ELR (cell line): ENCODE measurements at regions not wholly inside any gene's neighbourhood (a gene's known extent, or its start where the extent isn't known, plus 50 kb on each side); places are given as distances from the start of the nearest gene placed in this dataset.

ENCODE experiments used
- DNase-seq: peaks from one replicate; pipeline ENCODE4 v3.0.0-alpha.2; 2015; ENCODE audit warnings: low read depth

DNA sequence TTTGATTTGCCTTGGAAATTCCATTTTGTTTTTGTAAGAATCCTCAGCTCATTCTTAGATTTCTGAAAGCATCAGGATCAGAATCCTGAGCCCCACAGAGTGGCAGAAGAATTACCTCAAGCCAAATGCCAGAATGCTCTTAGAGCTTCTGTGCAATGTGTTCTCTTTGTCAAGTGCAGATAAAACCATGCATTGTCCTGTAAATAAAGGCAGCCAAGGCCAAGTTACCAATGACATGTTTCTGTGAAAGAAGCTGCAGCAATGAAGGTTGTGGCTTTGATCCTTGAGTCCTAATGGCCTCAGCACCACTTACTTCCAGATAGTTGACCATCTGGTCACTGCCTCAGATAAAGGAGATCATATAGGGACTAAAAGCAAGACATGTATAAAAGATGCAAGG, 343.3 kb upstream of the AKR1E2 start:
- DNase-seq: no peak

DNA sequence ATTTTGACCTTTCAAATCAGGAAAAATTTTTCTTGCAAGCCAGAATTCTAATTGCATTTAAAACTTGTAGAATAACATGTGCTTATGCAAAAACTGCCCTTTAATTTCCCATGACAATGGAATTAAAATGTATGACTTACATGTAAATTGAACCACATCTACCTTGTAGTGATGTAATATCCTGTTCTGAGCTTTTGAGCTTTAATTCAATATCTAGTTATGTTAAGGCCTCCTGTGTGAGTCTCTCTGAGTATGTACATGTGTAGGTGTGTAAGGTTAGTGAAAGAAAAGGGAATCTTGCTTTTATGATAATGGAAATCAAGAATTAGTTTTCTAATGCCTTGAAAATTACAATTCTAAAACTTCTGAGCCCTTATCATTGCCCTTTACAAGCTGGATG, 344.8 kb upstream of the AKR1E2 start:
- DNase-seq: no peak

DNA sequence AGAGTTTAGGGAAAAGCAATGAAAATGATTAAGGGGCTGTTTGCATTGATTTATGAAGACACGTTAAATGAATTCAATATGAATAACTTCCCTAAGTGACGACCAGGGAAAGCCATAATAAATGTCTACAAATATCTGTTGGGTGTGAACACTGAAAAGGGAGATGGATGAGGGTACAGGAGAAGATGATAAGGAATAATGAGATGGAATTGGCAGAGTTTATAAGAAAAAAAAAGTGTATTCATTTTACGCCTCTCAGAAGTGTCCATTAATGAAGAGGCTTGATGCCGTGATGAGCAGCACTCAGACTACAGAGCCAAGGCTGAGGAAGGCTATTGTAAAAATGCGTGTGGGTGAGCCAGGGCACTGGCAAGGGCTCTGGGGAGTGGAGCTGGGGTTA, 346.7 kb upstream of the AKR1E2 start:
- DNase-seq: no peak

DNA sequence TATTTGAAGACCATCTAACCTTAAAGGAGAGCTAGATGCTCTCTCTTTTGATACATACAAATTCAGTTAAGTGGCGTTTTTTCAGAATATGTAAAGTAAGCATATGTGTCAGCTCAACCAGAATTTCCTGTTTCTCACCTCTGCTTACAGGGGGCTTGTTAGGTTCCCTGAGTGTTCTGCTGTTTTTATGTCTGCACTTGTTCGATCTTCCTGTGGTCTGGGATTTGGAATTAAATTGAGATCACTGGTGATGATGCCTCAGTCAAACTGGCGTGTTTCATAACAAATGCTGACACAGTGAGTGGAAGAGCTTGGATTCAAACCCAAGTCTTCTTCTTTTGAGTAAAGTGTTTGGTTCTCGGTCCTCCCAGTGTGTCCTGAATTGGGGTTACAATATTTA, 348.3 kb upstream of the AKR1E2 start:
- peak; percentile 5 for DNase-seq

DNA sequence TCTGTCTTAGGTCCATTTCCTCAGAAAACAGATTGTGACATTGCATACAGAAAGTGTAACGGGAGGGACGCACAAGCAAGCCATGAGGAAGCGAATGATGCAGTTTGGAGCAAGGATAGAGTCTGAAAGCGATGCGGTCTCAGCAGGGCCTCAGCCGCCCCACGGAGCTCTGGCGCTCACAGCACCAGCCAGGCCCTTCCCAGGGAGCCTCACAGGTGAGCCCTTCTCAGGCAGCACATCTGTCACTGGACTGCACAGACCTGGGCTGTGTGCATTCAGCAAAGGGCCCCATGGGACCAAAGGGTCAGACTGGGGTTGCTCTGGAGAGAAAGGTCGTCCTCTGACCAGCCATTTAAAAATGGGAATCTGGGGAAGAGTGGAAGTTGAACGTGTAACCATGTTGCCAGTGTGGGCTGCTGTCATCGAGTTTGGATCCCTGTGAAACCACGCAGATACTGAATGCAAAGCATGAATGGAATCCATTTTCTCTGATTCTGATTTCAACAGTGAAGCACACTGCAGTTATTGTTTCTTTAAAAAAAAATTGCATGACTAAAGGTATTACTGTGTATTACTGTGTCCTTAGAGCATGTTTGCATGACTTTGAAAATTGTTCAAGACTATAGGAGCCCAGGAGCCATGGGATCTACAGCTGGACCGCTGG, 350.0 kb upstream of the AKR1E2 start:
- no peak for DNase-seq

DNA sequence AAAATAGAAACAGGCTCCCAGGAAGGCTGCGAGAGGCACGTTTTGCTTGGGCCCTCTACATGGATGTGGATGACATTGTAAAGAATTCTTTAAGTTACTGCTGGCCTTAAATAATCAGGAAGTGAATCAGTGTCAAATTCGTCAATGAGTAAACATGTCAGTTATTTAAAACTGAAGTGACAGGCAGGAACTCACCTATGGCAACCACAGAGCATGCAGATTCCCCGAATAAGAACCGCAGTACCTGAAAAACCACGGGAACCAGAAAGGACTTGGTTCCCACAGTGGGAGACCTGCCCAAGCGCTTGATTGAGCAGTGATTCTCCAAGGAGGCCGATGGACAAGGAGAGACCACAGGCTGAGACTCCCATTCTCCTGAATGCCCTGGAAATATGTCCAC, 351.2 kb upstream of the AKR1E2 start:
- DNase-seq: peak; percentile 48

DNA sequence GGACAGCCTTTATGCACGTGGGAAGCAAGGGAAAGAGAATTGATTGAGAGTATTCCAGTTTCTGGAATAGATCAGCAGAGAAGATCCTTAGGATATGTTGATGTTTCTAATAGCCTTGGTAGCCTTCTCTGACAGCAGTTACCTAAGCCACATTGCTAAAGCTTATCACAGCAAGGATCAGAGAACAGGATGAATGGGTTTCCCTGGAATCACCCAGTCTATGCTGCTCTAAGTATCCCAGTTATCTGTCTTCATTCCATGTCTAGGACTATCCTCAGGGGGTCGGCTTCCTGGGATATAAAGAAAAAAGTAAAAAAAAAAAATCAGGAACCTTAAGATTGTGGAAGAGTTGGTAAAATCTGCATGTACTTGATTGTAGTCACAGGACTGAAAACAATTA, 352.0 kb upstream of the AKR1E2 start:
- peak; percentile 9 for DNase-seq

DNA sequence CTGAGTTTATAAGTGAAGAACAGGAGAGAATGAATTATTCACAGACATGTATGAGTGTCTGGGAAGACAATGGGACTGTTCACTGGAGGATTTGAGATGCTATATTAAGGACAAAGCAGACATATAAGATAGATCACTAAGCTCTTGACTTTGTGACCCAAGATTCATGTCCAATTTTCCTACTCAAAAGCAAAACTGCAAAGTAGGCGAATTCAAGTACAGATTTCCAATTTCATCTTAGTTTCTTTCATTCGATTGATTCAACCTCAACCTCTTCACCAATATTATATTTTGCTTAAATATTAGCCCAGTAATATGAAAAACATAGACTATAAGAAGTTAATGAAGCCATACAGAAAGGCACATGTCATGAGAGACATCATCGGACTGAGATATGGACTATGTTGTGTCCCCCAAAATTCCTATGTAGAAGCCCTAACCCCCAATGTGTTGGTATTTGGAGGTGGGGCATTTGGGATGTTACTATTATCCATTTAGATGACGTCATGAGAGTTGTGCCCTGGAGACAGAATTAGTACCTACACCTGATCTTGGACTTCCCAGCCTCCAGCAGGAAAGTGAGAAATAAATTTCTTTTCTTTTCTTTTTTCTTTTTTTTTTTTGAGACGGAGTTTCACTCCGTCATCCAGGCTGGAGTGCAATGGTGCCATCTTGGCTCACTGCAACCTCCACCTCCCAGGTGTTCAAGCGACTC, 353.7 kb upstream of the AKR1E2 start:
- no peak for DNase-seq

DNA sequence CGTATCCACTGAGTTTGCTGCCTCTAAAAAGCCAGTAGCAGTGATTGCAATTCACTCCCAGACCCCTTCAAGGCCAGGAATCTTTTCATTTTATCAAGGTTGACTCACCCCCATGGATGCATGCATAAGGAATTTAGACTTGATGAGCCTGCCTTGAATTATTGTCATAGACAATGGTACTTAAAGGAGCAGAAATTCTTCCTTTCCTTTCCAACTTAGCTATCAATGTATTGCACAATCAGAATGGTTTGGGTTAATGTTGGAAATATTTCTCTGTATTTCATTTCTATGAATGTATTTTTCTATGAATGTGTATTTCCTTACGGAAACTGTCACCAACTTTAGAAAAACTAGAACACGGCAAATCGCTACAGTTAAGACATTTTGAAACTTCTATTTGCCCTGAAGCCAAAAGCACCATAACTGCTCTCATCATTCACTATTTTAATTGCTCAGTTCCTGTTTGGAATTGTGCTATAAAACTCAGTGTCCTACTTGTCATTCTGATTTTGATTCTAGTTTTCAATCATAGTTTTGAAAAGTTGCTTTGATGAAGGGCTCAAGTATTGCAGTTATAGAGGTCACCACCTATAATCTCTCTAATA, 355.7 kb upstream of the AKR1E2 start:
- DNase-seq: peak; percentile 95

DNA sequence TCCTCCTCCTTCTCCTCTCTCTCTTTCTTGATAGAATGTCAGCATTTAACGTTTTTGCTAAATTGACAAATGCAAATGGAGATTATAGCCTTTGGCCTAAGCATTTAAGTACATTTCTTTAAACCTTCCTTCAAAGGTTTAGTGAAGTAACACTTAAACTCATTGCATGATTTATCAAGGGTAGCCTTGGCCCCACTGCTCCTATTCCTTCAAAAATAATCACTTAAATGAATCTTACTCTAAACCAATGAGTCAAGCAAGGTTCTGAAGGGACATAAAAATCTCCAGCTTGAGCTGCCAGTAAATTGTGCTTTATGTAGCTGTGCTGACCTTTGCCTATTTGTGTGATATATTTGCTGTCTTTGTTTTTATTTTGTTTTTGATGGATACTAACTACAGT, 358.5 kb upstream of the AKR1E2 start:
- no peak for DNase-seq

DNA sequence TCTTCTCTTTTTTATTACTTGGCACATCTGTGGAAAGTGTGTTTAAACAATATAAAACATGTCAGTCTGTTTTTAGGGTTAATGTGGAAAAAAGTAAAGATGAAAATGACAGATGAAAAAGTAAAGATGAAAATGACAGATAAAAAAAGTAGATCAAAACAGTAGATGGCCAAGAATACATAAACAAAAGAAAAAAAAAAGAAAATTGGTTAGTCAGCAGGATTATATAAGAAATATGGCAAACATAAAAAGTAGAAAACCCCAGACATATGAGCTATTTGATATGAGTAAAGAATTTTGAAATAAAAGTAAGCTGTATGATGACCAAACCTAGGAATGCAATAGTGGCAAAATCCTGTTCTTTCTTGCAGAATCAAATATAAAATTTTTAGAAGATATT, 365.7 kb upstream of the AKR1E2 start:
- no peak for DNase-seq

DNA sequence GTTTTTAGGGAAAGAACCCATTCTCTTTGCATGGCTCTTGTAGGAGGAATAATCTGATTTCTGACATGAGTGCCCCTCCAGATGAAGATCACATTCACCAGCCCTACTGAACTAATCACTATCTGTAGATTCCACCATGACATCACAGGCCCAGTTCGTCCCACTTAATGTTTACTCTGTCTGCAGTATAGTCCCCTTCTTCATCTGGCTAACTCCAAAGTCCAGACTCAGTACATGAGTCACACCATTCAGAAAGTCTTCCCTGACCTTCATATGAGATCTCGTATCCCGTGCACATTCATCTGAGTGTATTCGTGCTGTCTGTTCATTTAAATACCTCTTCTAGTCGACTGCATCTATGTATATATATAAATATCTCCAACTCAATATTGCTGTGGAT, 366.5 kb upstream of the AKR1E2 start:
- DNase-seq: peak; percentile 18

DNA sequence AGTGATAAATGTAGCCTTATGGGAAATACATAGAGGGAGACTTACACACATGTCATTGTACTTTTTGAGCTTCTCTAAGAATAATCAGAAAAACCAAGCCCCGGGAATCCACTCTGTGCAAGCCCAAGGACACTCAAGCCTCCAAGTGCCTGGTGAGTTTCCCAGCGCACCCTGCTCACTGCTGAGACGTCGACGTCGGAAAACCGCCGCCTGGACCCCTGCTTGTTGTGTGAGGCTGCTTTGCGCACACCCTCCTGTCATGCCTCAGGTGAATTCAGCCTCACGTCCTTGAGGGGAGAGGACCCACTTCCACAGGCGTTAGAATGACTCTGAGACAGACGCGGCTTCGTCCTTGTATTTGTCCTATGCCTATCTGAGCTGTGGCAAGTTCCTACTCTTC, 368.4 kb upstream of the AKR1E2 start:
- no peak for DNase-seq

DNA sequence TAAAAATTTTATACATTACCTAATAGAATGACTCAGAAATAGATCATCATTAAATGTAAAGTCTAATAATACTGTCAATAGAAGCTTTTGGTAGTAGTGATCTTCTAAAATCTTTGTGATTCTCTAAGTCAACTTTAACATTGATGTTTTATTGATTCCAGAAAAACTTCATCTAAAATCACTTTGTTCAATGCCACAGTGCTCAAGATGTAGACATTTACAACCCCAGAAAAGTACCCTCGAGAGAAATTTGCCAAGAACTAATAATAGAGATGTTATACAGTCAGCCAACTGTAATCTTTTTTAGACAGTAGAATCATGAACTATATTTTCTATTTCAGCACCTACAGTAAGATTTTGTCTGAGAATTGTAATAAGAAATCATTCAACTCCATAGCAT, 369.2 kb upstream of the AKR1E2 start:
- no peak for DNase-seq

DNA sequence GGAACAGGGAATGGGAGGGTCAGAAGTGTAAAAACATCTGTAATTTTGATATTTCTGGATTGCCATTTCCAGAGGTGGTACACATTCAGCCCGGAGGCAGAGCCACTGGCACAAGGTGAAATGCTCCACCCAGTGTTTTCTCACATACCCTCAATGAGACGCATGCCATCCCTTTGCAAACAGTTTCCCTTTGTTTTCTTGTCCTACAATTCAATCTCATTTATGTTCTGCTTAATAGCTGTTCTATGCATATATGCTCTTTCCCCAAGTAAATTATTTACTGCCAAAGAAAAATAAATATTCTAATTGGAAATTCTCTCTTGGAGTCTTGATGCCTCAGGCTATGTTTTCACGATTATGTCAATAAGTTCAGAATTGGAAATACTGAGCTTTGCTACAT, 369.7 kb upstream of the AKR1E2 start:
- no peak for DNase-seq

DNA sequence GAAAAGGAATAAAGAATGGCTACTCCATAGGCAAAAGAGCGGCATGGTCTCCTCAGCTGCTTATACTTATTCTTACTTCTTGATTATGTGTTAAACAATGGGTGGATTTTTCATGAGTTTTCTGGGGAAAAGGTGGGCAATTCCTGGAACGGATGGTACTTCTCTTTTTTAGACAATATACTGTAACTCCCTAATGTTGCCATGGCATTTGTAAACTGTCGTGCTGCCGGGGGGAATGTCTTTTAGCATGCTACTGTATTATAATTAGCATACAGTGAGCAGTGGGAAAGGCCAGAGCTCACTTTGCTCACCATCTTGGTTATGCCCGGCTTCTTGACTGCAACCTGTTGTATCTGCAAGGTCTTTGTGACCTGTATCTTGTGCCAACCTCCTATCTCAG, 372.1 kb upstream of the AKR1E2 start:
- DNase-seq: no peak

DNA sequence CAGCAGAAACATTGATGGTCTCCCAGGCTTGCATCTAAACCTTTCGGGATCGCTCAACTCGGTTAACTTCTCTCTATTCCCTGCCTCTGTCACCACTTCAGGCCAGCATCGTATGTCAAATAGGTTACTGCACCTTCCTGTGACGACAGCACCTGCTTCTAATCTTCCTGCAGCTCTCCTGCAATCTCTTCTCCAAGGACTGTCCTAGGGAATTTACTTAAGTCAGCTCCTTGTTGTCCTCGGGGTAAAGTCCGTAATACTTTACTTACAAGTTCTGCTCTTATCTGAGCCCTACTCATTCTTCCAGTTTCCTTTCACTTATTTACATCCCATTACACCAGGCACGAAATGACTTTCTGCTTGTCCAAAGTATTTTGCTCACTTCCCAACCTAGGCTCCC, 372.7 kb upstream of the AKR1E2 start:
- DNase-seq: no peak

DNA sequence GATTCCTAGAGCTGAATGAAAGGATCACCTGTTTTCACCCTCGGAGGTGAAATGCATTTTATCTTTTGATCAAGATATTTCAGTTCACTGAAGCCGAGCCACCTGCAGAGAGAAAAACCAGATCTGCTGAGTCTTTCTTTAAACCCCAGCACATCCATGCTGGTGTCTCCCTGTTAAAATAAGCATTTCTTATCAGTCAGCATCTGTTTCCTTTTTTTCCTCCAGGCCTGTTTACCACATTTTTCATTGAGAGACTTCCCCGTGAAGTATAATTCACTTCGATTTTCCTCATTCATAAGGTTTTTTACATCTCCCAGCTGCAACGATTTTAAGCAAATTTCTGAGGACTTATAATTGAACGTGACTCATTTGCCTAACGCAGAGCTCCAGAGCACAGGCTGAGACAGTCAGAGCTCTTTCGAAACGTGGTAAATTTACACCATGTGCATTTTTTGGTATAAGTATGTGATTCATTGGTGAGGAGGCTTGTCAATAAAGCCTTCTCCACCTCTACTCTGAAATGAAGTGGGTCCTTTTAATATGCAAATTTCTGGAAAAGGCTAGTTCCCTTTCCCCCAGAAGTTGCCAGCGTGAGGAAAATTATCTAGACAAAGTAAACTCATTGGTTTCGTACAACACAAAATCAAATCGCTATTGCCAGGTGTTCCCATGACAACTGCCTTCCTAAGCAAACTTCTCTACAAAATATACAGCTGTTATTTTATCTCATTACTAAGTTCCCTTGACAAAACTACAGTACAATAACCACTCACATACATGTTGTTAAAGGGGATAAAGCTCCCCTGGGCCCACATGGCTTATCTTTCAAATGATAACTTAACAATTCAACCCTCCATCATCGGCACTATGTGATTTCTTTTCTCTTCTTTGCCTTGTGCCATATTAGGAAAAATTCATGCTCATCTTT, 374.8 kb upstream of the AKR1E2 start:
- DNase-seq: peak; percentile 86

DNA sequence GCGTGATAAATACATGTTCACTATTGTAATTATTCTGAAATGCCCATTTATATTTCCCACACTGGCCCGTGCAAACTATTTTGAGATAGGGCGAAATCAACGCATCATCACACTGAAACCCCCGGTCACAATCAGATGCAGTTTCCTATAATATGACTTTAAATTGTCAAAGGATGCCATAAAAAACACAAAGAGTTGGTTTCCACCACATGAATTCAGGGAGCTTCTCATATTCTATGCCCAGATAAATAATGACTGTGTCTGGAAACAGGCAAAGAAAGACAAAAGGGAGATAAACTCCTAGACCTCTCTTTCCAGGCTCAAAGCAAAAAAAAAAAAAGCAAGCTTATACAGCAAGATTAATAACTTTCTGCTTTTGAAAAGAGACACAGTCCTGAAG, 375.8 kb upstream of the AKR1E2 start:
- no peak for DNase-seq

DNA sequence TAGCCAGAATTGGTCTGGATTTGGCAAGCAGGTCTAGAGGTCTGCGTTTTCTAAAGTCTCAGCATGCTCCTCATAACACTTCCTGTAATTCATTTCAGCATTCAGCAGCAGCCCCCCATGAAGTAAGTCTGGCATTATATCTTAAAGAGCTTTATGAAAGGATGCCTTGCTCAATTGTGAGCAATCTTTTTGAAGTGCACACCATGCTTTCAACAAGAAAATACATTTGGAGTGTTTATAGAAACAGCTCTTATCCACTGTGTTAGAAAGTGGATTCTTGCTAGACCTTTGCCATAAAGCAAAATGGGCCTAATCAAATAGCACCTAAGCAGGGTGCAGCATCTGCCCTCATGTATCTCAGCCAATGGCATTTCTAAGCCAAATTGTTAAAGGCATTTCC, 378.0 kb upstream of the AKR1E2 start:
- no peak for DNase-seq

DNA sequence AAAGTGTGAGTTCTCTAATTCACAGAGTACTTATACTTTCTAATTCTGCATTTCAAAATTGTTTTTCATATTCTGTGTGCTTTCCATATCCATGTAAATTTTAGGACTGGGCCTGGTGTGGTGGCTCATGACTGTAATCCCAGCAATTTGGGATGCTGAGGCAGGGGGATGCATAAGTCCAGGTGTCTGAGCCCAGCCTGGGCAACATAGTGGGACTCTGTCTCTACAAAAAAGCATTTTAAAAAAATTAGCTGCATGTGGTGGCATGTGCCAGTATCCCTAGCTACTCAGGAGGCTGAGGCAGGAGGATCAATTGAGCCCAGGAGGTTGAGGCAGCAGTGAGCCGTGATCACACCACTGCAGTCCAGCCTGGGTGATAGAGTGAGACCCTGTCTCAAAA, 382.6 kb upstream of the AKR1E2 start:
- no peak for DNase-seq

DNA sequence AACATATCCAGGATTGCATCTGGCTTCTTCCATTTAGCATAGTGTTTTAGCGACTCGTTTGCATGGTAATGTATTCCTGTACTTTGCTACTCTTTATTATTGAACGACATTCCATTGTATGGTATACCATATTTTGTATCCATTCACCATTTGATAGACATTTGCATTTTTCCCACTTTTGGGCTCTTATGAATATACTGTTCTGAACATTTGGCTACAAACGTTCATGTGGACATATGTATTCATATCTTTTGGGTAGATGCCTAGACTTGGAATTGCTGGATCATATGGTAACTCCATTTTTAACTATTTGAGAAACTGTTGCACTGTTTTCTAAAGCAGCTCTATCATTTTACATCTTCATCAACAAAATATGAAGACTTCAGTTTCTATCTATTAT, 383.7 kb upstream of the AKR1E2 start:
- no peak for DNase-seq

DNA sequence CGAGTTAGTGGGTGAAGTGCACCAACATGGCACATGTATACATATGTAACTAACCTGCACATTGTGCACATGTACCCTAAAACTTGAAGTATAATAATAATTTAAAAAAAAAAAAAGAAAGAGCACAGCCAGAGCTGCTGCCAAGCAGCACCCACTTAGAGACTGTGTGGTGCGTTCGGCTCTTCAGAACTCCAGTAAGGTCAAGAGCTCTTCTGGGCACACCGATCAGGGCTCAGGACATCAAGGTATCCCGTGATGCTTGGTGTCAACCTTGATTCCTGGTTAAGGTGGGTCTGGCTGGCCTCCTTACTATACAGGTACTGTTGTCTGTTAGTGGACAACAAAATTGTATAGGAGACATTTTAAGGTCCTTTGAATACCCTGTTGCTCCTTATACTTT, 385.7 kb upstream of the AKR1E2 start:
- no peak for DNase-seq
